Endothelial cell of umbilical vein (primary cell): ENCODE measurements at regions not wholly inside any gene's neighbourhood (a gene's known extent, or its start where the extent isn't known, plus 50 kb on each side); places are given as distances from the start of the nearest gene placed in this dataset.

Source experiments
- FOS ChIP-seq: IDR thresholded peaks from 2 replicates; pipeline ENCODE4 v1.6.1; 2011; ENCODE audit warnings: mild to moderate bottlenecking, low read length, moderate library complexity, borderline replicate concordance; ENCODE audit not compliant: insufficient read depth
- POLR2A ChIP-seq: IDR thresholded peaks from 2 replicates; pipeline ENCODE4 v1.6.1; 2012; ENCODE audit warnings: low read depth, mild to moderate bottlenecking, control low read depth, low read length

DNA sequence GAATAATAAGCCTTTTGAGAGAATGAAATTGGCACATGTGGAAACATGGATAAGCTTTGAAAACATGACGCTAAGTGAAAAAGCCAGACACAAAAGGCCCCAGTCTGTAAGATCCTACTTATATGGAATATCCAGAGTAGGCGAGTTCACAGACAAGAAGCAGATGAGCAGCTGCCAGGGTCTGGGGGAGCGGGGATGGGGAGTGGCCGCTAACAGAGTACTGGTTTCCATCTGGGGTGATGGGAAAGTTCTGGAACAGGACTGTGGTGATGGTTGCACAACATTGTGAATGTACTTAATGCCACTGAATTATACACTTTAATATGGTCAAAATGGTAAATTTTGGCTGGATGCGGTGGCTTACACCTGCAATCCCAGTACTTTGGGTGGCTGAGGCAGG is 126.5 kb downstream of the SPATA19 start:
- TF ChIP-seq FOS, result no peak
- TF ChIP-seq POLR2A, result no peak
